ENCODE measurements at regions not wholly inside any gene's neighbourhood (a gene's known extent, or its start where the extent isn't known, plus 50 kb on each side); places are given as distances from the start of the nearest gene placed in this dataset.

- H3K79me1 ChIP-seq (ENCODE audit: low read length): no peaks in the 10 kb centered on the region
- 100% methylated on average over 1 of the region's 16 CpGs for WGBS (ENCODE audit: extremely low coverage, insufficient coverage, low lambda C conversion rate)
- no peak for DNase-seq
Observed at GRCh38 chrX:1012678-1013300, 199.7 kb downstream of the CRLF2 start.

GRCh38 chrX:1011691-1012283 is 200.7 kb downstream of the CRLF2 start:
- Histone ChIP-seq H3K18ac (ENCODE audit: low read length) (no peak overlapping the region), H2AK5ac (ENCODE audit: low read length) (no peak overlapping the region), H3K4me3 (ENCODE audit: low read length) (no peak overlapping the region), H3K36me3 (ENCODE audit: control insufficient read depth, insufficient read depth, low read length) (no peaks in the 10 kb centered on the region), H4K5ac (ENCODE audit: low read length) (no peak overlapping the region), H3K4me2 (ENCODE audit: low read length) (no peak overlapping the region), H3K27me3 (ENCODE audit: insufficient read depth, low read length, poor library complexity) (no peaks in the 10 kb centered on the region), H3K9ac (ENCODE audit: low read length) (no peak overlapping the region), H3K56ac (ENCODE audit: low read length) (no peak overlapping the region), H3K23ac (ENCODE audit: low read length) (no peak overlapping the region), H3K79me2 (ENCODE audit: control insufficient read depth, insufficient read depth, low read length) (no peaks in the 10 kb centered on the region), H4K8ac (ENCODE audit: low read depth, low read length) (no peak overlapping the region), H3K79me1 (ENCODE audit: low read length) (no peaks in the 10 kb centered on the region), H2BK120ac (ENCODE audit: low read depth, low read length) (no peak overlapping the region), H3K27ac (ENCODE audit: low read depth, low read length) (no peak overlapping the region), H2BK15ac (replicated peaks; ENCODE audit: low read depth) (no peak overlapping the region), H2BK5ac (ENCODE audit: low read length) (no peak overlapping the region), H3K4ac (ENCODE audit: low read depth, low read length) (no peak overlapping the region), H3K4me1 (ENCODE audit: control insufficient read depth, low read depth, low read length) (no peaks in the 10 kb centered on the region)
- no CpG with 5 or more reads among the region's 12 CpGs for WGBS (ENCODE audit: extremely low coverage, insufficient coverage, low lambda C conversion rate)
- peak; percentile 8 for DNase-seq

More at GRCh38 chrX:1012678-1013300, 199.7 kb downstream of the CRLF2 start:
- Histone ChIP-seq H3K18ac (ENCODE audit: low read length) (no peak overlapping the region), H3K79me2 (ENCODE audit: control insufficient read depth, insufficient read depth, low read length) (no peaks in the 10 kb centered on the region), H3K4ac (ENCODE audit: low read depth, low read length) (no peak overlapping the region), H3K27ac (ENCODE audit: low read depth, low read length) (no peak overlapping the region), H2BK5ac (ENCODE audit: low read length) (no peak overlapping the region), H3K36me3 (ENCODE audit: control insufficient read depth, insufficient read depth, low read length) (no peaks in the 10 kb centered on the region), H3K4me1 (ENCODE audit: control insufficient read depth, low read depth, low read length) (no peaks in the 10 kb centered on the region), H2BK15ac (replicated peaks; ENCODE audit: low read depth) (no peak overlapping the region), H3K9ac (ENCODE audit: low read length) (no peak overlapping the region), H3K56ac (ENCODE audit: low read length) (no peak overlapping the region), H3K4me3 (ENCODE audit: low read length) (no peak overlapping the region), H2BK120ac (ENCODE audit: low read depth, low read length) (no peak overlapping the region), H3K4me2 (ENCODE audit: low read length) (no peak overlapping the region), H2AK5ac (ENCODE audit: low read length) (no peak overlapping the region), H4K5ac (ENCODE audit: low read length) (no peak overlapping the region), H3K23ac (ENCODE audit: low read length) (no peak overlapping the region), H3K27me3 (ENCODE audit: insufficient read depth, low read length, poor library complexity) (no peaks in the 10 kb centered on the region), H4K8ac (ENCODE audit: low read depth, low read length) (no peak overlapping the region)

GRCh38 chrX:1009771-1010170 is 202.7 kb downstream of the CRLF2 start:
- H3K4me2 ChIP-seq (ENCODE audit: low read length): no peak overlapping the region
- no peaks in the 10 kb centered on the region for H3K79me1 ChIP-seq (ENCODE audit: low read length)
- WGBS (ENCODE audit: extremely low coverage, insufficient coverage, low lambda C conversion rate): no CpG with 5 or more reads among the region's 15 CpGs
- H3K23ac ChIP-seq (ENCODE audit: low read length): no peak overlapping the region
- no peak overlapping the region for H2BK5ac ChIP-seq (ENCODE audit: low read length)
- no peaks in the 10 kb centered on the region for H3K4me1 ChIP-seq (ENCODE audit: control insufficient read depth, low read depth, low read length)
- H2AK5ac ChIP-seq (ENCODE audit: low read length): no peak overlapping the region
- H4K8ac ChIP-seq (ENCODE audit: low read depth, low read length): no peak overlapping the region
- DNase-seq: no peak
- no peak overlapping the region for H3K18ac ChIP-seq (ENCODE audit: low read length)
- no peak overlapping the region for H3K9ac ChIP-seq (ENCODE audit: low read length)
- H3K4ac ChIP-seq (ENCODE audit: low read depth, low read length): no peak overlapping the region
- H3K79me2 ChIP-seq (ENCODE audit: control insufficient read depth, insufficient read depth, low read length): no peaks in the 10 kb centered on the region
- no peak overlapping the region for H3K56ac ChIP-seq (ENCODE audit: low read length)
- no peak overlapping the region for H4K5ac ChIP-seq (ENCODE audit: low read length)
- no peak overlapping the region for H3K4me3 ChIP-seq (ENCODE audit: low read length)
- H3K27ac ChIP-seq (ENCODE audit: low read depth, low read length): no peak overlapping the region
- no peak overlapping the region for H2BK15ac ChIP-seq (replicated peaks; ENCODE audit: low read depth)
- H3K27me3 ChIP-seq (ENCODE audit: insufficient read depth, low read length, poor library complexity): no peaks in the 10 kb centered on the region
- no peaks in the 10 kb centered on the region for H3K36me3 ChIP-seq (ENCODE audit: control insufficient read depth, insufficient read depth, low read length)
- no peak overlapping the region for H2BK120ac ChIP-seq (ENCODE audit: low read depth, low read length)

- no peak overlapping the region for H3K4me3 ChIP-seq (ENCODE audit: low read length)
- H4K8ac ChIP-seq (ENCODE audit: low read depth, low read length): no peak overlapping the region
- no peak overlapping the region for H2BK120ac ChIP-seq (ENCODE audit: low read depth, low read length)
- no CpG with 5 or more reads among the region's 20 CpGs for WGBS (ENCODE audit: extremely low coverage, insufficient coverage, low lambda C conversion rate)
- no peak overlapping the region for H3K4me2 ChIP-seq (ENCODE audit: low read length)
- H3K18ac ChIP-seq (ENCODE audit: low read length): no peak overlapping the region
- no peak overlapping the region for H3K23ac ChIP-seq (ENCODE audit: low read length)
- H2AK5ac ChIP-seq (ENCODE audit: low read length): no peak overlapping the region
- no peaks in the 10 kb centered on the region for H3K79me2 ChIP-seq (ENCODE audit: control insufficient read depth, insufficient read depth, low read length)
- no peaks in the 10 kb centered on the region for H3K4me1 ChIP-seq (ENCODE audit: control insufficient read depth, low read depth, low read length)
- H4K5ac ChIP-seq (ENCODE audit: low read length): no peak overlapping the region
- no peak overlapping the region for H2BK5ac ChIP-seq (ENCODE audit: low read length)
- H3K4ac ChIP-seq (ENCODE audit: low read depth, low read length): no peak overlapping the region
- no peaks in the 10 kb centered on the region for H3K36me3 ChIP-seq (ENCODE audit: control insufficient read depth, insufficient read depth, low read length)
- no peak overlapping the region for H3K56ac ChIP-seq (ENCODE audit: low read length)
- H2BK15ac ChIP-seq (replicated peaks; ENCODE audit: low read depth): no peak overlapping the region
- no peak overlapping the region for H3K9ac ChIP-seq (ENCODE audit: low read length)
- H3K27ac ChIP-seq (ENCODE audit: low read depth, low read length): no peak overlapping the region
- no peak for DNase-seq
- H3K79me1 ChIP-seq (ENCODE audit: low read length): no peaks in the 10 kb centered on the region
- H3K27me3 ChIP-seq (ENCODE audit: insufficient read depth, low read length, poor library complexity): no peaks in the 10 kb centered on the region
Observed at GRCh38 chrX:1006156-1006730, 206.2 kb downstream of the CRLF2 start.

- Histone ChIP-seq H4K5ac (ENCODE audit: low read length) (no peak overlapping the region), H3K79me2 (ENCODE audit: control insufficient read depth, insufficient read depth, low read length) (no peaks in the 10 kb centered on the region), H3K23ac (ENCODE audit: low read length) (no peak overlapping the region), H3K79me1 (ENCODE audit: low read length) (no peaks in the 10 kb centered on the region), H3K56ac (ENCODE audit: low read length) (no peak overlapping the region), H2BK5ac (ENCODE audit: low read length) (no peak overlapping the region), H3K9ac (ENCODE audit: low read length) (no peak overlapping the region), H4K8ac (ENCODE audit: low read depth, low read length) (no peak overlapping the region), H3K27me3 (ENCODE audit: insufficient read depth, low read length, poor library complexity) (no peaks in the 10 kb centered on the region), H2BK15ac (replicated peaks; ENCODE audit: low read depth) (no peak overlapping the region), H3K4me2 (ENCODE audit: low read length) (no peak overlapping the region), H3K36me3 (ENCODE audit: control insufficient read depth, insufficient read depth, low read length) (no peaks in the 10 kb centered on the region), H3K4ac (ENCODE audit: low read depth, low read length) (no peak overlapping the region), H3K18ac (ENCODE audit: low read length) (no peak overlapping the region), H2BK120ac (ENCODE audit: low read depth, low read length) (no peak overlapping the region), H3K4me3 (ENCODE audit: low read length) (no peak overlapping the region), H2AK5ac (ENCODE audit: low read length) (no peak overlapping the region), H3K4me1 (ENCODE audit: control insufficient read depth, low read depth, low read length) (no peaks in the 10 kb centered on the region), H3K27ac (ENCODE audit: low read depth, low read length) (no peak overlapping the region)
- no CpG with 5 or more reads among the region's 23 CpGs for WGBS (ENCODE audit: extremely low coverage, insufficient coverage, low lambda C conversion rate)
- DNase-seq: no peak
Observed at GRCh38 chrX:1002611-1003010, 209.8 kb downstream of the CRLF2 start.
